Activated naive CD4-positive, alpha-beta T cell treated with anti-CD3 and anti-CD28 coated beads, Interleukin-2, amount 50 U/mL, for 72 hours (primary cell): ENCODE measurements at regions not wholly inside any gene's neighbourhood (a gene's known extent, or its start where the extent isn't known, plus 50 kb on each side); places are given as distances from the start of the nearest gene placed in this dataset.
A peak's percentile ranks its signal among the peaks of the same experiment; 100 is the strongest.

Experiments used
- ATAC-seq, 2 donors: fragments of 150-1000 bp; cut with Tn5 transposase; 2 replicates each; pipeline ENCODE4 v1.10.0; 2021; ENCODE audit warnings: mild to moderate bottlenecking in 2 of 2, moderate library complexity in 2 of 2
- DNase-seq, 2 donors: peaks; one replicate each; pipeline ENCODE4 v3.0.0; 2021 to 2022; ENCODE audit warnings: low spot score in 2 of 2
- H3K27ac Mint-ChIP-seq, 2 donors: one replicate each; pipeline ENCODE4 v1.8.0; 2022; ENCODE audit warnings: mild to moderate bottlenecking in 2 of 2, mixed read lengths in 2 of 2
- H3K36me3 Mint-ChIP-seq, 2 donors: one replicate each; pipeline ENCODE4 v1.8.0; 2022; ENCODE audit warnings: mixed read lengths in 2 of 2
- H3K9me3 Mint-ChIP-seq, 2 donors: one replicate each; pipeline ENCODE4 v1.8.0; 2022; ENCODE audit warnings: mixed read lengths in 2 of 2

- Mint-ChIP-seq H3K9me3 (peaks cover 4 to 24% of the 10 kb centered on the region in 2 donors), H3K36me3 (peaks cover 0 to 22% of the 10 kb centered on the region in 2 donors), H3K27ac (no peak overlapping the region)
- ATAC-seq: no peak
- no peak for DNase-seq
These were observed 204.4 kb downstream of the FAM76B start for GRCh38 chr11:95585069-95585751.

- Mint-ChIP-seq H3K36me3 (peaks cover 0 to 25% of the 10 kb centered on the region in 2 donors), H3K27ac (no peak overlapping the region), H3K9me3 (peaks cover 7 to 26% of the 10 kb centered on the region in 2 donors)
- ATAC-seq (no peak), DNase-seq (no peak)
These were observed 205.0 kb downstream of the FAM76B start for GRCh38 chr11:95584589-95584988.

GRCh38 chr11:95584180-95584579, 205.4 kb downstream of the FAM76B start:
- Mint-ChIP-seq H3K36me3 (peaks cover 0 to 28% of the 10 kb centered on the region in 2 donors), H3K27ac (peak overlapping the region in 1 of 2 donors; percentile 47), H3K9me3 (peaks cover 10 to 29% of the 10 kb centered on the region in 2 donors)
- peak; percentile 59 to 72 for ATAC-seq
- no peak for DNase-seq

- peaks cover 0 to 22% of the 10 kb centered on the region in 2 donors for H3K36me3 Mint-ChIP-seq
- H3K27ac Mint-ChIP-seq: peak overlapping the region in 1 of 2 donors; percentile 41
- H3K9me3 Mint-ChIP-seq: peaks cover 10 to 23% of the 10 kb centered on the region in 2 donors
- no peak for DNase-seq
- ATAC-seq: peak; percentile 89 to 97
These were observed 211.7 kb downstream of the FAM76B start for GRCh38 chr11:95577716-95578460.

GRCh38 chr11:95576146-95576845, 213.3 kb downstream of the FAM76B start:
- Mint-ChIP-seq H3K36me3 (peaks cover 0 to 14% of the 10 kb centered on the region in 2 donors), H3K27ac (no peak overlapping the region), H3K9me3 (peaks cover 10 to 15% of the 10 kb centered on the region in 2 donors)
- no peak for DNase-seq
- no peak for ATAC-seq

- peaks cover 0 to 10% of the 10 kb centered on the region in 2 donors for H3K36me3 Mint-ChIP-seq
- ATAC-seq: no peak
- DNase-seq: no peak
- H3K9me3 Mint-ChIP-seq: peaks cover 6 to 11% of the 10 kb centered on the region in 2 donors
- no peak overlapping the region for H3K27ac Mint-ChIP-seq
These were observed 214.1 kb downstream of the FAM76B start for GRCh38 chr11:95575517-95575916.

GRCh38 chr11:95571718-95572260, 217.8 kb downstream of the FAM76B start:
- H3K9me3 Mint-ChIP-seq: peaks cover 12 to 25% of the 10 kb centered on the region in 2 donors
- peaks cover 16 to 27% of the 10 kb centered on the region in 2 donors for H3K36me3 Mint-ChIP-seq
- no peak for DNase-seq
- H3K27ac Mint-ChIP-seq: no peak overlapping the region
- no peak for ATAC-seq

GRCh38 chr11:95570845-95571244, 218.7 kb downstream of the FAM76B start:
- ATAC-seq: no peak
- H3K9me3 Mint-ChIP-seq: peaks cover 12 to 25% of the 10 kb centered on the region in 2 donors
- peaks cover 16 to 27% of the 10 kb centered on the region in 2 donors for H3K36me3 Mint-ChIP-seq
- H3K27ac Mint-ChIP-seq: no peak overlapping the region
- no peak for DNase-seq

- ATAC-seq: no peak
- no peak for DNase-seq
- H3K9me3 Mint-ChIP-seq: peaks cover 12 to 22% of the 10 kb centered on the region in 2 donors
- H3K27ac Mint-ChIP-seq: no peak overlapping the region
- peaks cover 16 to 27% of the 10 kb centered on the region in 2 donors for H3K36me3 Mint-ChIP-seq
These were observed 220.4 kb downstream of the FAM76B start for GRCh38 chr11:95569207-95569606.

- ATAC-seq: no peak
- no peak for DNase-seq
- Mint-ChIP-seq H3K27ac (no peak overlapping the region), H3K9me3 (peaks cover 12 to 22% of the 10 kb centered on the region in 2 donors), H3K36me3 (peaks cover 16 to 27% of the 10 kb centered on the region in 2 donors)
These were observed 221.3 kb downstream of the FAM76B start for GRCh38 chr11:95568281-95568680.

GRCh38 chr11:95567685-95568084, 221.9 kb downstream of the FAM76B start:
- no peak for DNase-seq
- Mint-ChIP-seq H3K9me3 (peaks cover 12 to 22% of the 10 kb centered on the region in 2 donors), H3K27ac (no peak overlapping the region), H3K36me3 (peaks cover 16 to 27% of the 10 kb centered on the region in 2 donors)
- peak; percentile 26 to 64 for ATAC-seq

GRCh38 chr11:95566211-95566610, 223.4 kb downstream of the FAM76B start:
- no peak for DNase-seq
- no peak for ATAC-seq
- H3K36me3 Mint-ChIP-seq: peaks cover 16 to 33% of the 10 kb centered on the region in 2 donors
- no peak overlapping the region for H3K27ac Mint-ChIP-seq
- peaks cover 12 to 29% of the 10 kb centered on the region in 2 donors for H3K9me3 Mint-ChIP-seq

GRCh38 chr11:95565724-95566141, 223.8 kb downstream of the FAM76B start:
- Mint-ChIP-seq H3K36me3 (peaks cover 16 to 32% of the 10 kb centered on the region in 2 donors), H3K27ac (no peak overlapping the region), H3K9me3 (peaks cover 12 to 29% of the 10 kb centered on the region in 2 donors)
- DNase-seq (no peak), ATAC-seq (no peak)

- Mint-ChIP-seq H3K9me3 (peaks cover 4 to 20% of the 10 kb centered on the region in 2 donors), H3K27ac (no peak overlapping the region), H3K36me3 (peaks cover 8 to 22% of the 10 kb centered on the region in 2 donors)
- no peak for DNase-seq
- peak; percentile 16 to 78 for ATAC-seq
These were observed 225.7 kb downstream of the FAM76B start for GRCh38 chr11:95563859-95564258.

- ATAC-seq (no peak), DNase-seq (no peak)
- H3K36me3 Mint-ChIP-seq: peaks cover 6 to 23% of the 10 kb centered on the region in 2 donors
- H3K27ac Mint-ChIP-seq: no peak overlapping the region
- peaks cover under 1 to 17% of the 10 kb centered on the region in 2 donors for H3K9me3 Mint-ChIP-seq
These were observed 226.4 kb downstream of the FAM76B start for GRCh38 chr11:95563173-95563572.

GRCh38 chr11:95562196-95562921, 227.2 kb downstream of the FAM76B start:
- Mint-ChIP-seq H3K27ac (no peak overlapping the region), H3K36me3 (peaks cover 0 to 22% of the 10 kb centered on the region in 2 donors), H3K9me3 (peaks cover 0 to 13% of the 10 kb centered on the region in 2 donors)
- no peak for ATAC-seq
- no peak for DNase-seq
